B cell (primary cell): ENCODE measurements at regions not wholly inside any gene's neighbourhood (a gene's known extent, or its start where the extent isn't known, plus 50 kb on each side); places are given as distances from the start of the nearest gene placed in this dataset.

Experiments used
- ATAC-seq: fragments of 200-7000 bp; cut with Tn5 transposase; one replicate; pipeline ENCODE4 v1.10.0; 2021; ENCODE audit warnings: low read depth, mild to moderate bottlenecking, moderate number of reproducible peaks, moderate library complexity
- CTCF ChIA-PET: fragments of 350-600 bp; sonication (Branson Sonifier 250); formaldehyde crosslinking; loops from one replicate; lab custom pipeline; 2021; ENCODE audit warnings: antibody characterized with exemption, inconsistent platforms; lab: Charles Lee
- POLR2A ChIA-PET: fragments of 350-600 bp; sonication (Branson Sonifier 250); formaldehyde crosslinking; loops from one replicate; lab custom pipeline; 2021; ENCODE audit warnings: antibody characterized with exemption; lab: Charles Lee
- DNase-seq: peaks from one replicate; pipeline ENCODE4 v3.0.0; 2013
- H2AFZ ChIP-seq: 2 replicates; pipeline ENCODE4 v1.6.1; 2012; ENCODE audit warnings: mild to moderate bottlenecking, low read depth, low read length; ENCODE audit not compliant: insufficient read depth, poor library complexity, severe bottlenecking
- H3K27ac ChIP-seq, 2 donors: 1 replicate in 1 of 2; 2 replicates in 1 of 2; pipeline ENCODE4 v1.5.1; 2012 to 2013; ENCODE audit warnings: low read length in 2 of 2, mild to moderate bottlenecking in 2 of 2, moderate library complexity in 1 of 2
- H3K27me3 ChIP-seq, 4 experiments: fragments of 200-600 bp in 1 of 4; sonication (generic) in 1 of 4; replicated peaks in 1 of 4; 1 replicate in 2 of 4; 2 replicates in 2 of 4; pipeline versions ENCODE4 v1.6.1 to v1.7.0; 2013 to 2016; ENCODE audit warnings: low read length in 3 of 4, mild to moderate bottlenecking in 2 of 4, mixed read lengths in 1 of 4, moderate library complexity in 1 of 4; ENCODE audit not compliant: insufficient read depth in 4 of 4, control insufficient read depth in 3 of 4; ENCODE audit errors: control extremely low read depth in 1 of 4
- H3K36me3 ChIP-seq, 2 experiments: replicated peaks in 1 of 2; 1 replicate in 1 of 2; 2 replicates in 1 of 2; pipeline versions ENCODE4 v1.6.1 to v1.7.1; 2013; ENCODE audit warnings: low read length in 1 of 2; ENCODE audit not compliant: insufficient read depth in 2 of 2, control insufficient read depth in 1 of 2; ENCODE audit errors: control extremely low read depth in 1 of 2, extremely low read depth in 1 of 2
- H3K4me1 ChIP-seq, 2 donors: fragments of 200-600 bp in 1 of 2; sonication (generic) in 1 of 2; 1 replicate in 1 of 2; 2 replicates in 1 of 2; pipeline versions ENCODE4 v1.5.1 to v1.6.1; 2013 to 2017; ENCODE audit warnings: low read length in 2 of 2; ENCODE audit not compliant: control insufficient read depth in 2 of 2, insufficient read depth in 2 of 2
- H3K4me2 ChIP-seq: replicated peaks from 2 replicates; pipeline ENCODE3; 2012; ENCODE audit warnings: mild to moderate bottlenecking, low read depth, low read length; ENCODE audit not compliant: poor library complexity, severe bottlenecking
- H3K4me3 ChIP-seq, 5 experiments: fragments of 200-600 bp in 1 of 5; sonication (generic) in 1 of 5; 1 replicate in 3 of 5; 2 replicates in 2 of 5; pipeline versions ENCODE4 v1.5.1 to v1.7.0; 2011 to 2016; ENCODE audit warnings: low read length in 4 of 5, mild to moderate bottlenecking in 4 of 5, low read depth in 2 of 5, control low read depth in 1 of 5, moderate library complexity in 1 of 5; ENCODE audit not compliant: insufficient read depth in 1 of 5; ENCODE audit errors: control extremely low read depth in 1 of 5, extremely low read depth in 1 of 5
- H3K79me2 ChIP-seq: fragments of 200-600 bp; sonication (generic); one replicate; pipeline ENCODE4 v1.6.0; 2016; ENCODE audit warnings: low read length; ENCODE audit not compliant: control insufficient read depth, insufficient read depth
- H3K9ac ChIP-seq: fragments of 200-600 bp; sonication (generic); 2 replicates; pipeline ENCODE4 v1.6.1; 2017; ENCODE audit warnings: mild to moderate bottlenecking, low read length, moderate library complexity
- H3K9me3 ChIP-seq, 3 donors: one replicate each; pipeline versions ENCODE4 v1.6.1 to v1.7.1; 2013; ENCODE audit warnings: low read length in 2 of 3; ENCODE audit not compliant: control insufficient read depth in 2 of 3, insufficient read depth in 1 of 3; ENCODE audit errors: control extremely low read depth in 1 of 3
- H4K20me1 ChIP-seq: 2 replicates; pipeline ENCODE4 v1.6.0; 2012; ENCODE audit warnings: mild to moderate bottlenecking, low read length; ENCODE audit not compliant: insufficient read depth, control insufficient read depth, poor library complexity, severe bottlenecking
- H3K27ac Mint-ChIP-seq: one replicate; pipeline ENCODE4 v1.8.0; 2021; ENCODE audit warnings: mixed read lengths
- H3K27me3 Mint-ChIP-seq: one replicate; pipeline ENCODE4 v1.8.0; 2021; ENCODE audit warnings: mixed read lengths
- H3K4me1 Mint-ChIP-seq: one replicate; pipeline ENCODE4 v1.8.0; 2021; ENCODE audit warnings: mixed read lengths
- H3K4me3 Mint-ChIP-seq: one replicate; pipeline ENCODE4 v1.8.0; 2021; ENCODE audit warnings: mixed read lengths
- H3K9me3 Mint-ChIP-seq: one replicate; pipeline ENCODE4 v1.8.0; 2022; ENCODE audit warnings: mixed read lengths; ENCODE audit not compliant: insufficient read depth
- CTCF ChIP-seq: fragments of 200-600 bp; IDR thresholded peaks from one replicate; pipeline ENCODE4 v1.8.0; 2022; ENCODE audit warnings: antibody characterized with exemption, mild to moderate bottlenecking
- EZH2 ChIP-seq: IDR thresholded peaks from 2 replicates; pipeline ENCODE4 v1.6.1; 2012; ENCODE audit warnings: borderline replicate concordance, low read depth, mild to moderate bottlenecking, moderate library complexity, low read length; ENCODE audit not compliant: insufficient read depth, poor library complexity, severe bottlenecking
- WGBS: methylation state at CpG from one replicate; pipeline ENCODE4 v1.1.5; 2013; ENCODE audit warnings: missing lambda C conversion rate; ENCODE audit not compliant: insufficient coverage; 5-methylcytosine and 5-hydroxymethylcytosine counted together
- intact Hi-C: fragments of 100-400 bp; cut with micrococcal nuclease; formaldehyde crosslinking; loops from one replicate; pipeline ENCODE4 v1.10.0; 2022

- ChIA-PET POLR2A (no interaction called here), CTCF (no interaction called here)
- TF ChIP-seq CTCF (no peak), EZH2 (no peak)
- Histone ChIP-seq H3K36me3 (no peaks in the 10 kb centered on the region), H4K20me1 (no peaks in the 10 kb centered on the region), H3K4me3 (no peak overlapping the region), H3K4me1 (no peaks in the 10 kb centered on the region), H3K9me3 (no peaks in the 10 kb centered on the region), H2AFZ (no peak overlapping the region), H3K27me3 (no peaks in the 10 kb centered on the region), H3K27ac (no peak overlapping the region), H3K4me2 (no peak overlapping the region), H3K9ac (no peak overlapping the region), H3K79me2 (no peaks in the 10 kb centered on the region)
- H3K27ac Mint-ChIP-seq: no peak overlapping the region
- no peak for ATAC-seq
- H3K4me1 Mint-ChIP-seq: no peaks in the 10 kb centered on the region
- WGBS: 90% methylated on average over 16 of the region's 18 CpGs
- no peak overlapping the region for H3K4me3 Mint-ChIP-seq
- intact Hi-C loops: no loop called here
- H3K9me3 Mint-ChIP-seq: no peaks in the 10 kb centered on the region
- peaks cover 27% of the 10 kb centered on the region for H3K27me3 Mint-ChIP-seq
- DNase-seq: no peak
These were observed 67.6 kb upstream of the NTRK3 start for GRCh38 chr15:88323976-88324740.

GRCh38 chr15:88323468-88323867 lies 66.9 kb upstream of the NTRK3 start:
- no peak overlapping the region for H3K9ac ChIP-seq
- intact Hi-C loops: no loop called here
- CTCF ChIA-PET: no interaction called here
- Mint-ChIP-seq H3K9me3 (no peaks in the 10 kb centered on the region), H3K27ac (no peak overlapping the region), H3K4me3 (no peak overlapping the region), H3K4me1 (no peaks in the 10 kb centered on the region), H3K27me3 (peaks cover 28% of the 10 kb centered on the region)
- no peaks in the 10 kb centered on the region for H3K4me1 ChIP-seq
- H3K36me3 ChIP-seq: no peaks in the 10 kb centered on the region
- no peaks in the 10 kb centered on the region for H4K20me1 ChIP-seq
- H3K4me2 ChIP-seq: no peak overlapping the region
- TF ChIP-seq CTCF: no peak
- no peak for TF ChIP-seq EZH2
- WGBS: 95% methylated on average over 5 of the region's 8 CpGs
- H3K79me2 ChIP-seq: no peaks in the 10 kb centered on the region
- DNase-seq: no peak
- POLR2A ChIA-PET: no interaction called here
- H3K4me3 ChIP-seq: no peak overlapping the region
- no peak overlapping the region for H2AFZ ChIP-seq
- no peaks in the 10 kb centered on the region for H3K27me3 ChIP-seq
- ATAC-seq: no peak
- no peaks in the 10 kb centered on the region for H3K9me3 ChIP-seq
- H3K27ac ChIP-seq: no peak overlapping the region
